Caco-2 (cell line): ENCODE measurements at regions not wholly inside any gene's neighbourhood (a gene's known extent, or its start where the extent isn't known, plus 50 kb on each side); places are given as distances from the start of the nearest gene placed in this dataset.

ENCODE experiments used
- BruUV-seq: library from RNA; stranded (reverse); fragments of 400-500 nt; replicated peaks from 2 replicates; lab custom pipeline; 2021; lab: Mats Ljungman, UMichigan
- CTCF ChIA-PET: fragments of 300-600 bp; sonication (Branson Sonifier 250); formaldehyde crosslinking; loops from one replicate; lab custom pipeline; 2022; ENCODE audit warnings: antibody characterized with exemption; lab: Charles Lee
- POLR2A ChIA-PET: fragments of 300-600 bp; sonication (Branson Sonifier 250); formaldehyde crosslinking; loops from one replicate; lab custom pipeline; 2022; ENCODE audit warnings: antibody characterized with exemption; lab: Charles Lee
- DNase-seq, 2 experiments: peaks; one replicate each; pipeline versions ENCODE4 v3.0.0 to v3.0.0-alpha.2; 2020 to 2022
- H3K27me3 ChIP-seq: replicated peaks from 2 replicates; pipeline ENCODE4 v1.6.0; 2011; ENCODE audit warnings: low read length; ENCODE audit not compliant: control insufficient read depth, insufficient read depth
- H3K36me3 ChIP-seq: 2 replicates; pipeline ENCODE4 v1.5.1; 2011; ENCODE audit warnings: low read length; ENCODE audit not compliant: control insufficient read depth, insufficient read depth
- H3K4me1 ChIP-seq: fragments of 250-450 bp; sonication (Bioruptor Pico); 2 replicates; pipeline ENCODE4 v1.5.1; 2020; ENCODE audit warnings: mild to moderate bottlenecking
- H3K4me3 ChIP-seq: 2 replicates; pipeline ENCODE4 v1.5.1; 2011; ENCODE audit warnings: low read depth, mild to moderate bottlenecking, control low read depth, low read length
- H3K9me3 ChIP-seq: fragments of 250-450 bp; sonication (Bioruptor Pico); 2 replicates; pipeline ENCODE4 v1.5.1; 2020; ENCODE audit warnings: mild to moderate bottlenecking, moderate library complexity
- H3K27ac Mint-ChIP-seq: one replicate; pipeline ENCODE4 v1.8.0; 2022; ENCODE audit warnings: mixed read lengths; ENCODE audit not compliant: unreplicated experiment
- H3K27me3 Mint-ChIP-seq: one replicate; pipeline ENCODE4 v1.8.0; 2022; ENCODE audit warnings: mixed read lengths; ENCODE audit not compliant: insufficient read depth, unreplicated experiment
- H3K36me3 Mint-ChIP-seq: one replicate; pipeline ENCODE4 v1.8.0; 2022; ENCODE audit warnings: mild to moderate bottlenecking, mixed read lengths; ENCODE audit not compliant: insufficient read depth, unreplicated experiment
- H3K4me1 Mint-ChIP-seq: one replicate; pipeline ENCODE4 v1.8.0; 2022; ENCODE audit warnings: low read depth, mixed read lengths; ENCODE audit not compliant: unreplicated experiment
- H3K4me3 Mint-ChIP-seq: one replicate; pipeline ENCODE4 v1.8.0; 2022; ENCODE audit warnings: mild to moderate bottlenecking, moderate library complexity, mixed read lengths; ENCODE audit not compliant: unreplicated experiment
- H3K9me3 Mint-ChIP-seq: one replicate; pipeline ENCODE4 v1.8.0; 2022; ENCODE audit warnings: mixed read lengths; ENCODE audit not compliant: unreplicated experiment
- CTCF ChIP-seq, 2 experiments: fragments of 200-600 bp in 1 of 2; IDR thresholded peaks; 1 replicate in 1 of 2; 2 replicates in 1 of 2; pipeline versions ENCODE4 v1.5.1 to v1.8.0; 2011 to 2022; ENCODE audit warnings: antibody characterized with exemption in 1 of 2, control low read depth in 1 of 2, inconsistent platforms in 1 of 2, low read depth in 1 of 2, low read length in 1 of 2, mild to moderate bottlenecking in 1 of 2, moderate library complexity in 1 of 2; ENCODE audit not compliant: insufficient read depth in 1 of 2, severe bottlenecking in 1 of 2, unreplicated experiment in 1 of 2
- intact Hi-C: fragments of 100-400 bp; cut with micrococcal nuclease; formaldehyde crosslinking; loops from one replicate; pipeline ENCODE4 v1.10.0; 2022; ENCODE audit not compliant: unreplicated experiment

- Mint-ChIP-seq H3K4me1 (peaks cover 10% of the 10 kb centered on the region), H3K27me3 (no peaks in the 10 kb centered on the region), H3K4me3 (no peak overlapping the region), H3K9me3 (peaks cover 10% of the 10 kb centered on the region), H3K27ac (no peak overlapping the region), H3K36me3 (no peaks in the 10 kb centered on the region)
- H3K9me3 ChIP-seq, result no peaks in the 10 kb centered on the region; the same call in 1 of the 2 replicates
- no peaks in the 10 kb centered on the region for H3K36me3 ChIP-seq
- no peak for TF ChIP-seq CTCF (IDR thresholded peaks at IDR 0.05; ENCODE audit: insufficient read depth in 1 of 2, low read depth in 1 of 2, low read length in 1 of 2, severe bottlenecking in 1 of 2, unreplicated experiment in 1 of 2)
- H3K4me1 ChIP-seq, result peaks cover 13% of the 10 kb centered on the region
- no peak for DNase-seq
- no peak overlapping the region for H3K4me3 ChIP-seq
- POLR2A ChIA-PET, result no interaction called here
- H3K27me3 ChIP-seq, result no peaks in the 10 kb centered on the region
- CTCF ChIA-PET, result no interaction called here
- BruUV-seq, result no TSS peak
- intact Hi-C loops, result no loop called here
Observed at GRCh38 chr6:78577585-78577984, 289.8 kb upstream of the IRAK1BP1 start.

GRCh38 chr6:78578430-78578829 lies 288.9 kb upstream of the IRAK1BP1 start:
- H3K9me3 ChIP-seq, result no peaks in the 10 kb centered on the region; the same call in 1 of the 2 replicates
- H3K27ac Mint-ChIP-seq, result no peak overlapping the region
- no peak for DNase-seq
- TF ChIP-seq CTCF (IDR thresholded peaks at IDR 0.05; ENCODE audit: insufficient read depth in 1 of 2, low read depth in 1 of 2, low read length in 1 of 2, severe bottlenecking in 1 of 2, unreplicated experiment in 1 of 2), result no peak
- BruUV-seq, result no TSS peak
- peaks cover 10% of the 10 kb centered on the region for H3K9me3 Mint-ChIP-seq
- ChIA-PET POLR2A (no interaction called here), CTCF (interaction anchor here (0.6 kb wide), 1 partner anchor 672 kb away, joined by 3 read pairs; no protein-coding TSS in a partner anchor)
- no peaks in the 10 kb centered on the region for H3K27me3 Mint-ChIP-seq
- peaks cover 13% of the 10 kb centered on the region for H3K4me1 ChIP-seq
- no peaks in the 10 kb centered on the region for H3K27me3 ChIP-seq
- H3K4me3 ChIP-seq, result no peak overlapping the region
- H3K4me3 Mint-ChIP-seq, result no peak overlapping the region
- no peaks in the 10 kb centered on the region for H3K36me3 ChIP-seq
- intact Hi-C loops, result no loop called here
- H3K36me3 Mint-ChIP-seq, result no peaks in the 10 kb centered on the region
- peaks cover 10% of the 10 kb centered on the region for H3K4me1 Mint-ChIP-seq

- CTCF ChIA-PET, result no interaction called here
- no peak overlapping the region for H3K27ac Mint-ChIP-seq
- no peaks in the 10 kb centered on the region for H3K36me3 ChIP-seq
- H3K27me3 ChIP-seq, result no peaks in the 10 kb centered on the region
- no peak for TF ChIP-seq CTCF (IDR thresholded peaks at IDR 0.05; ENCODE audit: insufficient read depth in 1 of 2, low read depth in 1 of 2, low read length in 1 of 2, severe bottlenecking in 1 of 2, unreplicated experiment in 1 of 2)
- H3K9me3 Mint-ChIP-seq, result peaks cover 10% of the 10 kb centered on the region
- DNase-seq, result no peak
- no peaks in the 10 kb centered on the region; the same call in 1 of the 2 replicates for H3K9me3 ChIP-seq
- no peak overlapping the region for H3K4me3 ChIP-seq
- no TSS peak for BruUV-seq
- peaks cover 10% of the 10 kb centered on the region for H3K4me1 Mint-ChIP-seq
- H3K27me3 Mint-ChIP-seq, result no peaks in the 10 kb centered on the region
- H3K4me1 ChIP-seq, result peaks cover 13% of the 10 kb centered on the region
- no peak overlapping the region for H3K4me3 Mint-ChIP-seq
- POLR2A ChIA-PET, result no interaction called here
- intact Hi-C loops, result no loop called here
- H3K36me3 Mint-ChIP-seq, result no peaks in the 10 kb centered on the region
Observed at GRCh38 chr6:78580923-78581322, 286.4 kb upstream of the IRAK1BP1 start.
